ENCODE measurements at regions not wholly inside any gene's neighbourhood (a gene's known extent, or its start where the extent isn't known, plus 50 kb on each side); places are given as distances from the start of the nearest gene placed in this dataset.

DNA sequence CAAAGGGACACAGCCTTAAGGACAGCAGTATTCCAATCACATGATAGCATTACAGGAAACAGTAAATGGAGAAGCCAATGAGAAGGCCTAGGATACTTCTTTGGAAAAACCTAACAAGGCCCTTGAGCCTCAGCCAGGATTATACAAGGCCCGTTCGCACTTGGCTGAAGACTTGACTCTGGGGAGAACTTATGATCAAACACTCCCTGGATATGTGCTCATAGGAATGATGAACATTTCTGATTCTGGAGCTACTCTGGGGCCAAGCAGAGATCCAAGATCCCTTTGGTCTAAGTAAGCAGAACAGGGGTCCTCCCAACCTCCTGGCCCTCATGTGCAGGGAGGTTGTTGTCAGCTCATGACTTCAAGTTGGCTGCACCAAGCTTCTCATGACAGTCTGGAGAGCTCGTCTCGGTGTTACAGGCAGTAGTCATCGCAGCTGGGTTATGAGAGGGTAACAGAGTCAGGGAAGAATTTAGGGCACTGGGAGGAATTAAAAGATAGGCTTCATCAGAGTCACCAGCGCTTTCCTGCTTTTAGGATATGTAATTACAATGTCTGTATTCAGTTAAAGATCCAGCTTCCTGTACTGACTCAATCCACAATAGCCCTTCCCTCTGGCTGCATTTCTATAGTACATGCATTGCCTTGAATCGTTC, 92.5 kb upstream of the IRF2BP2 start:
- no peak for DNase-seq (ENCODE audit: low read depth in 2 of 2)

- DNase-seq (ENCODE audit: low read depth in 2 of 2), result no peak
Observed at GRCh38 chr1:234701737-234702341, 91.9 kb upstream of the IRF2BP2 start.

DNA sequence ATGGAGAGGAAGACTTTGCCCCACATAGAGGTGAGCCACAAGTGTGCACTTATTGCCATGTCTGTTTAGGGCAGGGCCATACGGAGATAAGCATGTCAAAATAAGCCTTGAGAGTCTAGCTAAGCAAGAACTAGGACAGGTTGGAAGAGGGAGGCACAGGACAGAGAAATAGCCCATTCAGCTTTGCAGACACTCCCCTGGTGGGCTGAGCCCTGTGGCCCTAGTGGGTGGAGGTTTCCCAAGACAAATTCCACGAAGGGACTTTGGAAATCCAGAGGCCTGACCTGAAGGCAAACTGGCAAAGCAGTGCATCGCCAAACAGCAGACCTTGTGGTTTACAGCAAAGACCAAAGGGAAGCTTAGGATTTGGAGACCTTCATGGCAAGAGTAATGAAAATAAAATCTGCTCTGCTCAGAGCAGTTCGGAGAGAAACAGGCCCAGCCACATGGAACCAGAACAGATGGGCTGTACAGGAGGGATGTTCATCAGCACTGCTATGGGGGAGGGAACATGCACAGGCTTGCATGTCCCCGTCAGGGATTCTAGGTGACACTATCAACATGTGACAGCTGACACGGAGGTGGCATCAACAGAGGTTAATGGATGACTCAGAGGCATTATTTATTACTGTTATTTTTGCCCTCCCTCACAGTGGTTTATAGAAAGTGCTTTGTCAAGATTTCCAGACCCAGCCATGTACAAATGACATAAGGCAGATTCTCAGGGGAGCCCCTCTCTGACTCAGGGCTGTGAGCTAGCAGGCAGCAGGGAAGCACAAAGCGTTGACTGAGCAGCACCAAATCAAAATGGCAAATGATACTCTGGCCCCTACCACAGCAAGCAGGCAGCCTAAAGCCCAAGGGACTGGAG, 90.1 kb upstream of the IRF2BP2 start:
- DNase-seq (ENCODE audit: low read depth in 2 of 2), result no peak

DNA sequence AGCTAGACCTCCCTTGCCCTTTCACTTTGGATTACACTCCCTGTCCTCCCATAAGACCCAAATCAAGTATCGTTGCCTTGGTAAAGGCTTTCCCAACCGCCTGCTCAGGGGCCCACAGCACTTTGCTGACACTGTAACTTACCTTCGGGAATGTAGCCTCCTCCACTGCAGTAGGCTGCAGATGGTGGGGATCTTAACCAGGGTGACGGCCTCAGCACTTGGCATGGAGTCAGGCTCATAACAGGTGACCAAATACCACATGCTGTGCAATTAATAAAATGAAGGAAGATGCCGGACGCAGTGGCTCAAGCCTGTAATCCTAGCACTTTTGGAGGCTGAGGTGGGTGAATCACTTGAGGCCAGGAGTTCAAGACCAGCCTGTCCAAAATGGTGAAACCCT, 88.7 kb upstream of the IRF2BP2 start:
- no peak for DNase-seq (ENCODE audit: low read depth in 2 of 2)

GRCh38 chr1:234697741-234698140, 87.8 kb upstream of the IRF2BP2 start:
- no peak for DNase-seq (ENCODE audit: low read depth in 2 of 2)

DNA sequence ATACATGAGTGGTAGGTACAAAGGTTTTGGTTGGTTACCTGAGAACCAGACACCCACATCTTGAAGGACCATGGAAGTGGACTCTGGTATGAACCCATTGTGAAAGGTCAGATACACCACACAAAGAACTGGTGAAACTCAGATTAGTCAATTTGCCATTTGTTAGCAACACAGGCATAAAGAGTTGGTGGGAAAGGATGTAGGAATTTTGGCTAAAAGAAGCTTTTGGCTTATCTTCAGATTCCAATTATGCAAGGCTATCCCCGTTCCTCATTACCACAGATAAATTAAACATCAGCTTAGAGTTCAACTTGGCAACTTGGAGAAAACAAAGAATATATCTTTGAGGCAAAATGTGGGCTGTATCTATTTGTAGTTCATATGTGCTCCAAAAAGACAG, 87.0 kb upstream of the IRF2BP2 start:
- no peak for DNase-seq (ENCODE audit: low read depth in 2 of 2)

DNA sequence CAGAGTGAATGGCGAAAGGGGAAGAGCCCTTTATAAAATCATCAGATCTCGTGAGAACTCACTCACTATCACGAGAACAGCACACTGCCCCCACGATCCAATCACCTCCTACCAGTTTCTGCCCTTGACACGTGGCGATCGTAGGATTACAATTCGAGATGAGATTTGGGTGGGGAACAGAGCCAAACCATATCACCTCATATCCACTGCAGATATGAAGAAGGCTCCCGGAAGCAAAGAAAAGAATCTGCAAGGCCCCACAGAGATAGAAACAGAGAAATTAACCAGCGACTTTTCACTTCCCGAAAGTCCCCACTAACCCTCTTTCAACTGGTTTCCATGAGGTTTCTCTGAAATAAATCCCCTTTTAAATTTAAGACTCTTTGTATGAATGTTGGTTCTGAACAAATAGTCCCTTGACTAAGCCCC, 86.2 kb upstream of the IRF2BP2 start:
- no peak for DNase-seq (ENCODE audit: low read depth in 2 of 2)

DNA sequence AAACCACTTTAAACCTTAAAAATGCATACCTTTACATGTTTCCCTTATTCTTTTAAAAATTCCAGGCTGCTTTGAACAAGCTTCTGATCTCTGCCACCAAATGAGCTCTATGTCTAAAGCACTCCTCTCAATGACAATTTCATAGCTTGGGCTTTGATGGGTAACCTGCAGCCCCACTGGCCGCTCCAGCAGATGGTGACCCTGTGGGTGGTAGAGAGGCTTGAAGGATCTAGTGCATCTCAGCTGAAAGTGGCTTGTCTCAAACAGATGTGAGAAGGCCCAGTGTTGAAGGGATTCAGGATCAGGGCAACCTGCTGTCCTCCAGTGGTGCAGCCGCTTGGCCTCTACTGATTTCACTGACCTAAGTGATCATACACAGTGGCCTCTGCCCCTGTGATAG, 84.7 kb upstream of the IRF2BP2 start:
- DNase-seq (ENCODE audit: low read depth in 2 of 2), result no peak

DNA sequence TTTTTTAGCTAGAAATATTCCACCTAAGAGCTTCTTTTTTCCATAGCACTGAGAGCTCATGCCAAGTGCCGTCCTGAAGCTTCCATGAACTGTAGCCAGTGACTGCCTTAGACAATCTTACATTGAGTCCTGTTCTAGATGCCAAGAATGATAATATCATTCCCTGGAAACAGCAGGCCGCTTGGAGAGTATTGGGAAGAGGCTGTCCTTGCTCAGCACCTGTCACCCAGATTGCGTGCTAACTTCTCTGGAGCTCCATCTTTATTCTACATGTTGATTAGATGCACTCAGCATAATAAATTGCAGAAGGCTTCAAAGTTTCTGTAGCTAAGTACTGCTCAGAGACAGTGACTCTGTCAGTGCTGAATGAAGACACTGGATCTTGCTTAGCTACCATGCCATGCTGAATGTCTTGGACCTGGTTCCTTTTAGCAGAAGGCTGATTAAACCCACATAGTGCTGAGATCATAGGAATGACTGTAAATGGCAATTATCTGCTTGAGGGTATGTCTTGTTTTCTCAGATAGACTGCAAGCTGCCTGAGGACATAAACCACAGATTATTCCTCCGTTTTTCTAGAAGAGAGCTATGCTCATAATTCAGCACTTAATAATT, 83.1 kb upstream of the IRF2BP2 start:
- no peak for DNase-seq (ENCODE audit: low read depth in 2 of 2)

DNA sequence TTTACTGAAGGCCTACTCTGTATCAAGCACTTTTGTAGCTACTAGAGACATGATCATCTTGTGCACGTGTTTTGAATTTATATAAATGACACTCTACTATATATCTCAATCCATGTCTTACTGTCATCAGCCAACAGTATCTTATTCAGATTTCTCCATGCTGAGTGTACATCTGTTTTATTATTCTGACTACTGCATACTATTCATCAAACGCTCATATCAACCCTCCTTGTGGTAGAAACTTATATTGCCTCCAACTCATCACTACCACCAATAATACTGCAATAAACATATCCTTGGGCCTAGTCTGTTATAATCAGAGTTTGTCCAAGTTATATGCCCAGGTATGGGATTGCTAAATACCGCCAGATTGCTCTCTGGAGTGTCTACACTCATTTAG, 81.6 kb upstream of the IRF2BP2 start:
- no peak for DNase-seq (ENCODE audit: low read depth in 2 of 2)

DNA sequence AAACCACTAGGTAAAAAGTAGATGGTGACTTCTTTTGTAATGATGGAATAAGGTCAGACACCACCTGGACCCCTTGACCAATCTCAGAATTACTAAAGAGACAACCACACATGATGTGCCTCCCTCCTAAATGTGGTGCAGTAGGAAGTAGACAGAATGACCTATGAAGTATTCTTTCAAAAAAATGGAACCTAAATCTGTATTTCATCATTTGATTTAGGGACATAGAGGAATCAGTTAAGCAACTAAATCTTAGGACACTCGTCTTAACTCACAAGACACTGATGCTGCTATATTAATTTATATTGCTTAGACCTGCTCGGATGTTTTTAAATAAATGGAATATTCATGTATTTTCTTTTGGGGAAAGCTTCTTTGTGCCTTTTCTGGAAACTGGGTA, 80.9 kb upstream of the IRF2BP2 start:
- DNase-seq (ENCODE audit: low read depth in 2 of 2), result no peak

GRCh38 chr1:234689236-234689635, 79.3 kb upstream of the IRF2BP2 start:
- DNase-seq (ENCODE audit: low read depth in 2 of 2), result no peak

DNA sequence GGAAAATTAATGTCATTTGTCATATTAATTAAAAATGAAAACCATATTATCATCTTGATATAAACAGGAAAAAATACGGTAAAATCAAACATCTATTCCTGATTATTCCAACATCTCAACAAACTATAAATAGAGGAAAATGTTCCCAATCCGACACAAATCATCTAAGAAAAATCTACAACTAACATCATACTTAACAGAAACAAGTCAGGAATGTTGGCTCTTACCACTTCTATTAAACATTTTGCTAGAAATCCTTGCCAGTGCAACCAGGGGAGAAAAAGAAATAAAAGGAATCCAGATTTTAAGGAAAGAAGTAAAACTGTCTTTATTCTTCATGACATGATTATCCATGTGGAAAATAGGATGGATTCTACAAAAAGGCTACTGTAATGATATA, 77.0 kb upstream of the IRF2BP2 start:
- no peak for DNase-seq (ENCODE audit: low read depth in 2 of 2)

GRCh38 chr1:234686035-234686434, 76.1 kb upstream of the IRF2BP2 start:
- DNase-seq (ENCODE audit: low read depth in 2 of 2), result no peak

DNA sequence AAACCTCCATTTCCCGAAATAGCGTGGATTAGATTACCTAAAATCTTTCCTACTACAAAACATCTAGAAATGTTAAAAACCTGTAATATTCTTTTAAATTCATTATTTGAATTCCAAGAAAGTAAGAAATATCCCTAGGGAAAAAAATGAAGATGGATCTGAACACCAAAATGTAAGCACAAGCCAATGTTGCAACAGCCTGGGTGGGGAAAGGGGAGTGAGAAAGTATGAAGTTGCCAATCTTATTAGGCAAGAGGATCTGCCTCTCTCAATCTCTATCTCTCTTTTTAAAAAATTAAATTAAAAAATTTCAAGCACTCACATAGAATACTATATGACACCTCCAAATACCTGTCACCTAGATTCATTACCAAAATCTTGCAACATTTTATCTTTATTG, 74.9 kb upstream of the IRF2BP2 start:
- no peak for DNase-seq (ENCODE audit: low read depth in 2 of 2)

DNA sequence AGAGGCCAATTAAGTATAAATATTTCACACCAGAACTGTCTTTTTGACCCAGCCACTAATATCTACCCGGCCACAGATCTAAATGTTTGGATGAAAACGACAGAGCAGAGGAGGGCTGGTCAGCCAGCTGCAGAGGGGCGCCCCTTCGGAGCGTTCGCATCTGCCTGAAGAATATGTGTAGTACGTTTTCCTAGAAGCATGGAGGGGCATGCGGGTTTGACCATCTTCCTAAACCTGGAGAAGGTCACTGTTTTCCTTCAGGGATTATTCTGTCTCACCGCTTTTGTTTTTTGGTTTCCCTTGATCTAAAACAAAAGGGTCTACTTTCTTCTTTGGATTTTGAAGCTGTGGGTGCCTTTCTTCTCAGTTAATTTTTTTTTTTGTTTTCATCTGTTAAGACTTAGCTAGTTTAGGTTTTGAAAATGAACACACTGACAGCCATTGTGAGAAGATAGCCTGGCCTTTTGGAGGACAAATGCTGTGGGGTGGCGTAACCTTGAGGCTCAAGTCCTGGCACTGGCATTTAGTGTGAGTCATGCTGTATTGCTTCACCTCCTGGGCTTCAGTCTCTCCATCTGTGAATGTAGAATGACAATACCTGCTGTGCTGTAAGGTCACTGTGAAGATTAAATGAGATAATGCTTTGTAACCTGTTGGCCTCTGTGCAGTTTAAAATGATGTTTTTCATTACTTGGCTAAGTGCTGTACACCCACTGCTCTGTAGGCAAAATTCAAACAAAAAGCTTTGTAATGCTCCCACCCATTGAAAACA, 74.1 kb upstream of the IRF2BP2 start:
- no peak for DNase-seq (ENCODE audit: low read depth in 2 of 2)

DNA sequence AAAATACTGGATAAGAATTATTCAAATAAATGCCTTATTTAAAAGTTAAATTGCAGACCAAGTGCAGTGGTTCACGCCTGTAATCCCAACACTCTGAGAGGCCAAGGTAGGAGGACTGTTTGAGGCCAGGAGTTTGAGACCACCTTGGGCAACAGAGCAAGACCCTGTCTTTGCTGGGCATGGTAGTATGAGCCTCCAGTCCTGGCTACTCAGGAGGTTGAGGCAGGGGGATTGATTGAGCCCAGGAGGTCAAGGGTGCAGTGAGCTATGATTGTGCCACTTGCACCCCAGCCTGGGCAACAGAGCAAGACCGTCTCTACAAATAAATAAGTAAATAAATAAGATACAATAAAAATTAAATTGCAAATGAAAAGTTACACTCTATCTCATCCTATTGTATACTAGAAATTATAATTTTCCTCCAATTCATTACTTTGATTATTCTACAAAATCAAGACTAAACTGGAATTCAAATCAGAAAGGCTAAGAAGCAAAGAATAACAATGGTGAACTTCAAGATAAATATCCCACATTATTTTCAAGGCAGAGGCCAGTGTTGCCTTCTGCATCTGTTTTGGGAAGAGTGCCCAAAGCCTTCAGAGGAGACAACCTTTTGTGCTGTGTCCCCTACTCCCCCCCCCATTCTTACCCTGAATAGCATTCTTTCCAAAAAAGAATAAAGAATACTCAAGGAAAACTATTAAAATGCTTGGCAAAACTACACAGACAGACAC, 73.3 kb upstream of the IRF2BP2 start:
- DNase-seq (ENCODE audit: low read depth in 2 of 2), result no peak

GRCh38 chr1:234681990-234682389, 72.0 kb upstream of the IRF2BP2 start:
- no peak for DNase-seq (ENCODE audit: low read depth in 2 of 2)

GRCh38 chr1:234681065-234681464, 71.1 kb upstream of the IRF2BP2 start:
- DNase-seq (ENCODE audit: low read depth in 2 of 2), result no peak

DNA sequence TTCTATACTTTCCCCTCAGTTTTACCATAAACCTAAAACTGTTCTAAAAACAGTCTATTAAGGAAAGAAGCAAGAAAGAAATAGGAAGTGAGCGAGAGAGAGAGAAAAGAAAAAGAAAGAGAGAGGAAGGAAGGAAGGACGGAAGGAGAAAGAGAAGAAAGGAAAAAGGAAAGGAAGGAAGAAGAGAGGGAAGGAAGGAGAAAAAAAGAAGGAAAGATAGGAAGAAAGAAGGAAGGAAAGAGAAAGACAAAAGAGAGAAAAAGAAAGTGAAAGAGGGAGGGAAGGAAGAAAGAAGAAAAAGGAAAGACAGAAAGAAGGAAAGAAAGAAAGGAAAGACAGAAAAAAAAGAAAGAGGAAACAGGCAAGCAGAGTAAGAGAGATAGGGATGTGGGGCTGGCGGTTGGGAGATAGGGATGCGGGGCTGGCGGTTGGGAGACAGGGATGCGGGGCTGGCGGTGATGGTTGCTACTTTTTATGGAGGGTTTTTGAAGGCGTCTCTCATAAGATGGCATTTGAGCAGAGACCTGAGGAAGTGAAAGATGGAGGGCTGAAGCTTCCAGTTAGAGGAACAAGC, 70.4 kb upstream of the IRF2BP2 start:
- DNase-seq (ENCODE audit: low read depth in 2 of 2), result no peak

All from stimulated activated CD4-positive, alpha-beta T cell treated with anti-CD3 and anti-CD28 coated beads, Interleukin-12 subunit alpha, Interleukin-12 subunit beta, amount 100 ng/mL, for 24 hours (primary cell).